GM12872 (cell line): ENCODE measurements at regions not wholly inside any gene's neighbourhood (a gene's known extent, or its start where the extent isn't known, plus 50 kb on each side); places are given as distances from the start of the nearest gene placed in this dataset.

Experiments
- TF ChIP-seq, protein P1 (sequence below): IDR thresholded peaks from 3 replicates; pipeline ENCODE4 v1.5.1; 2011; ENCODE audit warnings: low read depth, mild to moderate bottlenecking, low read length, moderate library complexity; ENCODE audit not compliant: insufficient read depth

DNA sequence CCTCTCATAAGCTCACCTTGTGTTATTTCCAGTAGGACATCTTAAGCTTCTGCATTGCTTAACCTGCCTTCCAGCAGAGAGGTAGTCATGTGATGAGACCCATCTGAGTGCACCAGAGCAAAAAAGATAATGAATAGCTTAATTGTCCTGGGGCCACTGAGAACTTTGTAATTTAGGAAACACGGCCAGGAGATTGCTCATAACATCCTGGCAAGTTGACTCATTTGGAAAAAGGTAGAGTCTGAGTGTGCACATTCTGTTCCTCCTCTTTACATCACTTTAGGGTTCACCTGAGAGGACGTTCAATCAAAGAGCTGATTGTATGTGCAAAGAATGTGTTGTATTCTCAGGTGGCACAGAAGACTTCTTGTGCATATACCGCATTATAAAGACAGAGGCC is 830.2 kb upstream of the SOX11 start:
- TF ChIP-seq, protein P1, sequence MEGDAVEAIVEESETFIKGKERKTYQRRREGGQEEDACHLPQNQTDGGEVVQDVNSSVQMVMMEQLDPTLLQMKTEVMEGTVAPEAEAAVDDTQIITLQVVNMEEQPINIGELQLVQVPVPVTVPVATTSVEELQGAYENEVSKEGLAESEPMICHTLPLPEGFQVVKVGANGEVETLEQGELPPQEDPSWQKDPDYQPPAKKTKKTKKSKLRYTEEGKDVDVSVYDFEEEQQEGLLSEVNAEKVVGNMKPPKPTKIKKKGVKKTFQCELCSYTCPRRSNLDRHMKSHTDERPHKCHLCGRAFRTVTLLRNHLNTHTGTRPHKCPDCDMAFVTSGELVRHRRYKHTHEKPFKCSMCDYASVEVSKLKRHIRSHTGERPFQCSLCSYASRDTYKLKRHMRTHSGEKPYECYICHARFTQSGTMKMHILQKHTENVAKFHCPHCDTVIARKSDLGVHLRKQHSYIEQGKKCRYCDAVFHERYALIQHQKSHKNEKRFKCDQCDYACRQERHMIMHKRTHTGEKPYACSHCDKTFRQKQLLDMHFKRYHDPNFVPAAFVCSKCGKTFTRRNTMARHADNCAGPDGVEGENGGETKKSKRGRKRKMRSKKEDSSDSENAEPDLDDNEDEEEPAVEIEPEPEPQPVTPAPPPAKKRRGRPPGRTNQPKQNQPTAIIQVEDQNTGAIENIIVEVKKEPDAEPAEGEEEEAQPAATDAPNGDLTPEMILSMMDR = no peak

- TF ChIP-seq, protein P1 = no peak
Observed at GRCh38 chr2:4866198-4866597, 826.0 kb upstream of the SOX11 start.

DNA sequence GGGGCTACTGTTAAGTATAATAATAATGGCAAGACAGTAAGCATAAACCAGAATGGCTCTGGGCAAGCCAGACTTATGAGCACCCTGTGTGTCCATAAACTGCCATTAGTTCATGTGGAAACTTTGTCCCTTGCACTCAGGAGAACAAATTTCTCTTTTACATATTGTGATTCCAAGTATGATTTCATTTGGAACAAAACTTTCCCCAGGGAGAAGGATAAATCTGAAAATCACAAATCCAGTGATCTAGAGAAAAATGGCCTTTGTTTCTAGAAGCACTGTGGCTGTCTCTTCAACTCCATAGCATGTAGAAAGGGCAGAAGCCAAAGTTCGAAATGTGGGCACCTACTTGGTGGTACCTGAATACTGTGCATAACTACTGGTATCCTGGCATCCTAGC is 823.7 kb upstream of the SOX11 start:
- TF ChIP-seq, protein P1 = no peak

DNA sequence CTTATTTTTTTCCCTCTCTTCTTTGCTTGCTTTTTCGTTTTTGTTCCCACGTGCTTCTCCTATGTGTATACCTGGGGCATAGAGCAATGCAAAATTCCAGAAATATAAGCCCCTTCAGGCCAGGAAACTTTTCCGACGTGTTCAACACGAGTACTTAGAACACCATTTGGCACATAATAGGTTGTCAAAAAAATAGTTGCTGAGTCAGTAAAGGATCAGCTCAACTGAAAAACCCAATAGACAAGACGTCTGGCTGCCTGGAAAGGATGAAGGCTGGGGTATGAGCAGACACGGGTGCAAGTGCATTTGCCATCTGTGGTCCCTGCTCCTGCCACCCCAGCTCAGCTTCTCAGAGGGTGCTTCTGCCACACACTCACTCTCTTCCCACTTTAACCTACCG is 823.0 kb upstream of the SOX11 start:
- TF ChIP-seq, protein P1 = no peak

DNA sequence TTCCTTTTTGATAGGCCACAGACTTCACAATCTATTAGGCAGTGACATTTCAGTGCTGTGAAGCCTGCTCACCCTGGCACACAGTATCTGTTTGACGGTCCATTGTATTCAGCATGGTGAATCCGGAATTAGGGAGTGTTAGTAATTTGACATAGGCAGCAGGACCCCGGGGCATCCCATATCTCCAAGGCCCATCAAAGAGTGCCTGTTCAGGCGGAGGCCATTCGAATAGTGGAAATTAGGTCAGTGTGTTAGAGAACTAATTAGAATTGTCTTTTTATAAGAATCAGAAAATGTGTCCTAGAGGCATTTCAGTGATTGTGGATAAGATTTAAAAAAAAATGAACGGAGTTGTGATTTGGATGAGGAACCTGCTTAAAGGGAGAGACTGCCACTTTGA is 818.8 kb upstream of the SOX11 start:
- TF ChIP-seq, protein P1 = no peak

- TF ChIP-seq, protein P1 = no peak
Observed at GRCh38 chr2:4873876-4874593, 818.1 kb upstream of the SOX11 start.

GRCh38 chr2:4882421-4882820 is 809.8 kb upstream of the SOX11 start:
- TF ChIP-seq, protein P1 = no peak
